DMS153 treated with DMSO at 0.1 percent for 48 hours (cell line): ENCODE measurements at regions not wholly inside any gene's neighbourhood (a gene's known extent, or its start where the extent isn't known, plus 50 kb on each side); places are given as distances from the start of the nearest gene placed in this dataset.

Source experiments
- DNase-seq: peaks from one replicate; lab custom pipeline; 2025; ENCODE audit not compliant: unreplicated experiment; lab: John Stamatoyannopoulos, UW

DNA sequence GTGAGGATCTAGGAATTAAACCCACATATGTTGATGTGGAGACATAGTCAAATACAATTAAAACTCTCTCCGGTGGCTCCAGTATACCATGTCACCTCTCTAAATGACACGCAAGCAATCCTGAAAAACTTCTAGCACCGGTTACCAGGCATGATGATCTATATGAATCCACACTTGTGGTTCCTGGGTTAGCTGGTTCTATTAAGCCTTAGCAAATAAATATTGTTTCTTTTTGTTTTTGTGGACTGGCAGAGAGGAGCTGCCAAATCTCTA, 104.8 kb downstream of the SEC61B start:
- no peak for DNase-seq

- no peak for DNase-seq
These were observed 105.6 kb downstream of the SEC61B start for GRCh38 chr9:99327667-99328066.

DNA sequence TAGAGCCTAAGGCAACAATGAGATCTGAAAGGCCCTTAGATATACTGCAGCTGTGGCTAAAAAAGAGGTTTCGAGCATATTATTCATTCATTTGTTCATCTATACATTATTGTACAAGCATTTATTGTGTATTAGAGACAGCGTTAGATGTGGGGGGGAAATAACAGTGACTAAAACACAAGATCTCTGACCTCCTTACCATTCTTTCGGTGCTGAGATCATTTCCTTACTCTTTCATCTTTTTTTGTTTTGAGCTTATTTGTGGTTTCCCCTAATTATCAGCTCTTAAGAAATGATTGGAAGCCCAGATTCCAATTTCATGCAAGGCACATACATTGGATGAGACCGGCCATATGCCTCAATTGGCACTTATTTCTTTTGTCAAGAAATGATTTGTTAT, 113.2 kb downstream of the SEC61B start:
- DNase-seq = no peak

DNA sequence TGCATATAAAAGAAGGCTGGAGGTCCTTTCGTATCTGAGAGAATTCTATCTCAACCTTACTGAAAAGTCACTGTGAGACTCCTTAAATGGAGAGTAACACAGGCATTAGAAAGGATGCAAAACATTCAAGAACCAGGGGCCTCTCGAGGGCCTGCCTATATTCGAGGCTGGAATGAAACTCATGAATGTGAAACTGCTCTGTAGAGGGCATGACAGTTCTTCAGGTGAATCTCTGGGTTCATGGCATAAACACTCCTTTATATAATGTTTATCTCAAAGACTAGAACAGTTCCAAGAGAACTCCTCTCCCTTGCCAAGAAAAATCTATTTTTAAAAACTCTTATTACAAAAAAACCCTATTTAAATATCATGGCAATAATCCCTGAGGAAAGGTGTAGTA, 113.9 kb downstream of the SEC61B start:
- DNase-seq = no peak

DNA sequence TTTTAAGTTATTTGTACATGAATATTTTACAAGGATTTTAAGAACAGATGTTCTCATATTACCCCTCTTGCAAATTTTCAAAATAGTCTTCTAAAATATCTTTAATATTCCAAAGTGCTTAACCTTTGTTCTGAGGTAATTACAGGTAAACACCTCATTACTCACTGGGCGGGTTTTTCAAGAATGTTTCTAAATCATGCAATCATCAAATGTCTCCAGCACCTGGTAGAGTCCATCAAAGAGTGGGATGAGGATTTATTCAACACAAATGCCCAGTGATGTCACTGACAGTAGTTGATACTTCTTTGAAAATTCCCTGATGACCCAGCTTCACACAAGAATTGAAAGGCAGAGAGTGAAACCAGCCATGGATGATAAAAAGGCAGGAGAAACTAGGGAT, 114.4 kb downstream of the SEC61B start:
- DNase-seq = no peak

DNA sequence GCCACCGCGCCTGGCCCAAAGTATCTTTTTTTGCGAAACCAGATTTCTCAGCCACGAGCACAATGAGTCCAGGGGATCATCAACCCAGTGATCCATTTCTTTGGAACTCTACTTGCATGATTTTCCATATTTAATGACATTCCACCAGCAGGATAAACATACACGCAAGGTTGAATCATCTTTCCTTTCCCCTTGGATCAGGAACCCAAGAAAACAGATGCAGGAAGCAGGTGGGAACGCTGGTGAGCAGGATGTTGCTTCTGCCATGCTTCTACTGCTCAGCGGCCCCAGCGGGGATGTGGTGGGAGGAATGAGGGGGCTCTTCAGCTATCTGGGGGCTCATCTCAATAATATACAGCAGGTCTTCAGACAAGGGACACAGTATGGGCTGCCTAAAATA, 118.2 kb downstream of the SEC61B start:
- DNase-seq = no peak

GRCh38 chr9:99341686-99342085, 119.6 kb downstream of the SEC61B start:
- no peak for DNase-seq

- no peak for DNase-seq
These were observed 123.4 kb downstream of the SEC61B start for GRCh38 chr9:99345451-99345850.

- DNase-seq = no peak
These were observed 123.9 kb downstream of the SEC61B start for GRCh38 chr9:99345942-99346341.

GRCh38 chr9:99347568-99347967, 125.5 kb downstream of the SEC61B start:
- no peak for DNase-seq

DNA sequence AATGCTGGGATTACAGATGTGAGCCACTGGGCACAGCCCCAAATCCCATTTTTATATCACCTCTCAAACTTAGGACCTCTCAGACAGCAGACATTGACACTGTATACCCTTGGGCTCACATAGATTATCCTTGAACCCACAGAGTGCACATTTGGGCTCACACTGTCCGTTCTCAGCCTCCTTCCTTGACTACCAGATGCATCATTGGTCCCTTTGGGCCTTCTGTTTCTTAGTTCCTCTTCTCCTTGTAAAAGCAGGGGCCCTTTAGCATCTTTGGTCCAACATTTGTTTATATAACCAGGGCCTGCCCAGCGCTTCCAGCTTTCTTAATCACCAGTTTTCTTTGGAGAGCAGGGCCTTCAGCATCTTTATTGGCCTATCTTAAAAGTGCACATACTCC, 126.2 kb downstream of the SEC61B start:
- no peak for DNase-seq

GRCh38 chr9:99349870-99350269, 127.8 kb downstream of the SEC61B start:
- no peak for DNase-seq

DNA sequence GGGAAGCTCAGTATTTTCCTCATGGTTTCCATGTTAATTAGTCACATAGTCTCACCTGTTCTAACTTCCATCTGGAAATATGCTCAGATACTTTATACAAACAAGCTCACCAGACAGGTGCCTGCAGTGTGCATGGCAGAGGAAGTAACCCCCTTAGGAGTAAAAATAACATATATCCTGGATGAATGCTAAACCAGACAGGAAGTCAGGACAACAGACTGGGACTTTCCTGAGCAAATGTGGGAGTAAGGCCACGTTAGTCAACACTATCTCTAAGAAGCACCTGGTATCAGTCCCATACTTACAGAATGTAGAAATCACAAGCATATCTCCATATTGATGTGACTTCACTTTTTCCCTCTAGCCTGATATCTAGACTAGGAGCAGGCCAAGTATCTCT, 128.4 kb downstream of the SEC61B start:
- no peak for DNase-seq

GRCh38 chr9:99351647-99352046, 129.6 kb downstream of the SEC61B start:
- no peak for DNase-seq

GRCh38 chr9:99352826-99353225, 130.7 kb downstream of the SEC61B start:
- no peak for DNase-seq

- DNase-seq = no peak
These were observed 131.3 kb downstream of the SEC61B start for GRCh38 chr9:99353408-99353807.

DNA sequence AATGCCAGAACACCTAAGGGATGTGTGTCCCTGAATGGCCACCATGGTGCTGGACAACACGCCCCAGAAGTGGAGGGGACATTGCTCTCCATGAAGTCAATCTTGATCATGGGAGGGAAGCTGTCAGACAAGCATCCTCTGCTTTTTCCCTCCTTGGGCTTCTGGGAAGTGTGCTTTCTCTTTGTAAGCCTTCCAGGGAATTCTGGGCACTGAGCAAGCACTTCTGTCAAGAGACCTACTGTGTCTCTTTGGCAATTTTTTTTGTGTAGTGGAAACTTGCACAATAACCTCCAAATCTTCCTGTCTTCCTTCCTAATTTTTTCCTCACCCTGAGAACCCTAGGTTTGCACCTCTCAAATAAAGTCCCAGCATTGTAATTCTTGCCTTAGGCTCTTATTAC, 132.0 kb downstream of the SEC61B start:
- DNase-seq = no peak

DNA sequence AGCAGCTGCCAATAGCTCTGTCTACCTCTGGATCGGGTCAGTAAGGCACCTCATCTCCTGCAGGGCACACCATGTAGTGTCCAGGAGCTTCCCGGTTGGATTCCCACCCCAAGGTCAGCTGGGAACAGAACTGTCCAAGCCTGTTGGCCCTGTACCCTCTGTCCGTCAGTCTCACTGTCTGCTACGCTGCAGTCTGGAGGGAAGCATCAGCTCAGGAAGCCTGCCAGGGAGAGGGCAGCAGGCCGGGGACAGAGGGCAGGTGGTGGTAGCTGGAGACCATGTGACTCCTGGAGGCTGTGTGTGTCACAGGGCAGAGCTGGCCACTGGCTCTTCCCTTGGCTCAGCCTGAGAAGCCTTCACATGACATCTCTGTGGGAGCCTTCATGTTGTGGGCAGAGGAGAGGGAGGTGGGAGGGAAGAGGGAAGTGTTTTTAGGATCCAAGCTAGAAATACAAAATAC, 134.5 kb downstream of the SEC61B start:
- DNase-seq = no peak

- DNase-seq = no peak
These were observed 135.5 kb downstream of the SEC61B start for GRCh38 chr9:99357575-99357974.

GRCh38 chr9:99358668-99359067, 136.6 kb downstream of the SEC61B start:
- no peak for DNase-seq

GRCh38 chr9:99359336-99359735, 137.3 kb downstream of the SEC61B start:
- no peak for DNase-seq

DNA sequence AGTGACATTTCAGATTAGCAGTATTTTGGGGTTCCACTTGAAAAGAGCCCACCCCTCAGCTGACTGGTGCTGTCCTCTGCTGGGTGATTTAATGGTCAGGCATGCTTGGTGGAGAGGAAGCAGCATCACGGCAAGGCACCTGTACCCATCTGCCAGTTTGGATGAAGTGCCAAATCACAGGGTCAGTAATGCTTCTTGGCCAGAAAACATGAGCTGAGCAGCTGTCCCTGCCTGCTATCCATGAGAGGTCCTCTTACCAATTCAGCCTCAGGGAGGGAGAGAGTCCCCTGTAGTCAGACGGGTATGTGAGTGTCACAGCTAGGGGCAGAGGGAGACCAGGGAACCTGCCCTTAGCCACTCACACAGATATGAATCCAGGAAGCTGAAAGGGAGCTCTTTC, 137.9 kb downstream of the SEC61B start:
- DNase-seq = no peak

- no peak for DNase-seq
These were observed 139.7 kb downstream of the SEC61B start for GRCh38 chr9:99361817-99362216.

- DNase-seq = no peak
These were observed 140.2 kb downstream of the SEC61B start for GRCh38 chr9:99362321-99362720.
